ENCODE measurements at regions not wholly inside any gene's neighbourhood (a gene's known extent, or its start where the extent isn't known, plus 50 kb on each side); places are given as distances from the start of the nearest gene placed in this dataset.

GRCh38 chr22:48233586-48233985, 1471.1 kb downstream of the TBC1D22A start:
- no peak for TF ChIP-seq POLR2A (IDR thresholded peaks at IDR 0.05; ENCODE audit: low read depth, low read length)
- TF ChIP-seq CTCF (conservative IDR thresholded peaks at IDR 0.05; ENCODE audit: low read depth, low read length): no peak
- no peak for TF ChIP-seq CHD1 (IDR thresholded peaks at IDR 0.05; ENCODE audit: low read depth, low read length)
- TF ChIP-seq, protein P1, sequence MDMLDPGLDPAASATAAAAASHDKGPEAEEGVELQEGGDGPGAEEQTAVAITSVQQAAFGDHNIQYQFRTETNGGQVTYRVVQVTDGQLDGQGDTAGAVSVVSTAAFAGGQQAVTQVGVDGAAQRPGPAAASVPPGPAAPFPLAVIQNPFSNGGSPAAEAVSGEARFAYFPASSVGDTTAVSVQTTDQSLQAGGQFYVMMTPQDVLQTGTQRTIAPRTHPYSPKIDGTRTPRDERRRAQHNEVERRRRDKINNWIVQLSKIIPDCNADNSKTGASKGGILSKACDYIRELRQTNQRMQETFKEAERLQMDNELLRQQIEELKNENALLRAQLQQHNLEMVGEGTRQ (IDR thresholded peaks at IDR 0.05; ENCODE audit: low read depth, low read length): no peak
- TF ChIP-seq CEBPB (IDR thresholded peaks at IDR 0.05; ENCODE audit: low read depth, low read length): no peak
- no peak for TF ChIP-seq MXI1 (IDR thresholded peaks at IDR 0.05; ENCODE audit: borderline replicate concordance, low read depth, low read length)
- TF ChIP-seq NFE2L2 (IDR thresholded peaks at IDR 0.05; ENCODE audit: low read depth, low read length): no peak
- TF ChIP-seq RFX5 (IDR thresholded peaks at IDR 0.05; ENCODE audit: low read depth, low read length): no peak
- TF ChIP-seq RCOR1 (IDR thresholded peaks at IDR 0.05; ENCODE audit: insufficient replicate concordance, low read length): no peak
- no peak for TF ChIP-seq RAD21 (IDR thresholded peaks at IDR 0.05; ENCODE audit: low read length)

All from IMR-90 (cell line).